Activated CD8-positive, alpha-beta T cell treated with anti-CD3 and anti-CD28 coated beads for 36 hours (primary cell): ENCODE measurements at regions not wholly inside any gene's neighbourhood (a gene's known extent, or its start where the extent isn't known, plus 50 kb on each side); places are given as distances from the start of the nearest gene placed in this dataset.
"Not testable (repeated sequence)": the region's sequence is repeated elsewhere in the genome, so short reads cannot be mapped to it uniquely, and the experiment has no call there.

Source experiments
- ATAC-seq: fragments of 200-7000 bp; cut with Tn5 transposase; one replicate; pipeline ENCODE4 v1.10.0; 2021; ENCODE audit warnings: mild to moderate bottlenecking, moderate library complexity
- CTCF ChIA-PET: fragments of 350-600 bp; sonication (Branson Sonifier 250); formaldehyde crosslinking; loops from one replicate; lab custom pipeline; 2021; ENCODE audit warnings: antibody characterized with exemption; lab: Charles Lee
- POLR2A ChIA-PET: fragments of 350-600 bp; sonication (Branson Sonifier 250); formaldehyde crosslinking; loops from one replicate; lab custom pipeline; 2021; ENCODE audit warnings: antibody characterized with exemption; lab: Charles Lee
- DNase-seq: peaks from one replicate; pipeline ENCODE4 v3.0.0-alpha.2; 2020
- H3K27ac Mint-ChIP-seq: one replicate; pipeline ENCODE4 v1.8.0; 2021; ENCODE audit warnings: mild to moderate bottlenecking, mixed read lengths
- H3K27me3 Mint-ChIP-seq: one replicate; pipeline ENCODE4 v1.8.0; 2021; ENCODE audit warnings: mixed read lengths
- H3K36me3 Mint-ChIP-seq: one replicate; pipeline ENCODE4 v1.8.0; 2021; ENCODE audit warnings: low read depth, mixed read lengths
- H3K4me1 Mint-ChIP-seq: one replicate; pipeline ENCODE4 v1.8.0; 2021; ENCODE audit warnings: low read depth, mixed read lengths
- H3K4me3 Mint-ChIP-seq: one replicate; pipeline ENCODE4 v1.8.0; 2021; ENCODE audit warnings: mild to moderate bottlenecking, moderate library complexity, mixed read lengths
- H3K9me3 Mint-ChIP-seq: one replicate; pipeline ENCODE4 v1.8.0; 2021; ENCODE audit warnings: mixed read lengths
- CTCF ChIP-seq: fragments of 200-600 bp; IDR thresholded peaks from one replicate; pipeline ENCODE4 v1.8.0; 2022; ENCODE audit warnings: antibody characterized with exemption, mild to moderate bottlenecking
- intact Hi-C: fragments of 100-400 bp; cut with micrococcal nuclease; formaldehyde crosslinking; loops from one replicate; pipeline ENCODE4 v1.10.0; 2022

GRCh38 chr5:25224316-25224982 is 579.7 kb upstream of the CDH10 start:
- intact Hi-C loops, result no loop called here
- Mint-ChIP-seq H3K27me3 (no peaks in the 10 kb centered on the region), H3K36me3 (no peaks in the 10 kb centered on the region), H3K4me3 (no peak overlapping the region), H3K4me1 (no peaks in the 10 kb centered on the region), H3K9me3 (no peaks in the 10 kb centered on the region), H3K27ac (no peak overlapping the region)
- CTCF ChIA-PET, result no interaction called here
- DNase-seq, result no peak
- no peak for ATAC-seq
- POLR2A ChIA-PET, result no interaction called here
- TF ChIP-seq CTCF, result no peak

GRCh38 chr5:25199902-25200301 is 555.1 kb upstream of the CDH10 start:
- H3K27ac Mint-ChIP-seq, intact Hi-C loops, H3K36me3 Mint-ChIP-seq, ATAC-seq, H3K4me1 Mint-ChIP-seq, CTCF ChIA-PET, H3K4me3 Mint-ChIP-seq, POLR2A ChIA-PET, DNase-seq, H3K27me3 Mint-ChIP-seq: not testable (repeated sequence)
- H3K9me3 Mint-ChIP-seq, result peaks cover 10% of the 10 kb centered on the region

- no peak for DNase-seq
- no peak overlapping the region for H3K27ac Mint-ChIP-seq
- no peak overlapping the region for H3K4me3 Mint-ChIP-seq
- TF ChIP-seq CTCF, result no peak
- no peaks in the 10 kb centered on the region for H3K36me3 Mint-ChIP-seq
- peaks cover 9% of the 10 kb centered on the region for H3K9me3 Mint-ChIP-seq
- H3K4me1 Mint-ChIP-seq, result no peaks in the 10 kb centered on the region
- ATAC-seq, result no peak
- H3K27me3 Mint-ChIP-seq, result no peaks in the 10 kb centered on the region
- intact Hi-C loops, result no loop called here
- ChIA-PET POLR2A (no interaction called here), CTCF (no interaction called here)
These were observed 545.8 kb upstream of the CDH10 start for GRCh38 chr5:25190521-25191000.

- Mint-ChIP-seq H3K27ac (no peak overlapping the region), H3K27me3 (no peaks in the 10 kb centered on the region), H3K36me3 (no peaks in the 10 kb centered on the region), H3K4me1 (no peaks in the 10 kb centered on the region), H3K9me3 (peaks cover 22% of the 10 kb centered on the region), H3K4me3 (no peak overlapping the region)
- intact Hi-C loops, result no loop called here
- POLR2A ChIA-PET, result no interaction called here
- no peak for TF ChIP-seq CTCF
- ATAC-seq (no peak), DNase-seq (no peak)
- CTCF ChIA-PET, result no interaction called here
These were observed 536.5 kb upstream of the CDH10 start for GRCh38 chr5:25181249-25181648.

- H3K27ac Mint-ChIP-seq, CTCF ChIA-PET, H3K36me3 Mint-ChIP-seq, ATAC-seq, DNase-seq, H3K27me3 Mint-ChIP-seq, intact Hi-C loops, H3K4me1 Mint-ChIP-seq, H3K4me3 Mint-ChIP-seq, POLR2A ChIA-PET: not testable (repeated sequence)
- peaks cover 14% of the 10 kb centered on the region for H3K9me3 Mint-ChIP-seq
These were observed 517.8 kb upstream of the CDH10 start for GRCh38 chr5:25162616-25163015.

- TF ChIP-seq CTCF, result no peak
- Mint-ChIP-seq H3K27me3 (no peaks in the 10 kb centered on the region), H3K27ac (no peak overlapping the region), H3K9me3 (peaks cover 17% of the 10 kb centered on the region), H3K36me3 (no peaks in the 10 kb centered on the region), H3K4me3 (no peak overlapping the region), H3K4me1 (no peaks in the 10 kb centered on the region)
- intact Hi-C loops, result no loop called here
- ATAC-seq (no peak), DNase-seq (no peak)
- POLR2A ChIA-PET, result no interaction called here
- CTCF ChIA-PET, result no interaction called here
These were observed 516.1 kb upstream of the CDH10 start for GRCh38 chr5:25160891-25161290.
